Non-pigmented ciliary epithelial cell (primary cell): ENCODE measurements at regions not wholly inside any gene's neighbourhood (a gene's known extent, or its start where the extent isn't known, plus 50 kb on each side); places are given as distances from the start of the nearest gene placed in this dataset.

Source experiments
- DNase-seq: peaks from one replicate; pipeline ENCODE4 v3.0.0-alpha.2; 2010; ENCODE audit warnings: low read depth

DNA sequence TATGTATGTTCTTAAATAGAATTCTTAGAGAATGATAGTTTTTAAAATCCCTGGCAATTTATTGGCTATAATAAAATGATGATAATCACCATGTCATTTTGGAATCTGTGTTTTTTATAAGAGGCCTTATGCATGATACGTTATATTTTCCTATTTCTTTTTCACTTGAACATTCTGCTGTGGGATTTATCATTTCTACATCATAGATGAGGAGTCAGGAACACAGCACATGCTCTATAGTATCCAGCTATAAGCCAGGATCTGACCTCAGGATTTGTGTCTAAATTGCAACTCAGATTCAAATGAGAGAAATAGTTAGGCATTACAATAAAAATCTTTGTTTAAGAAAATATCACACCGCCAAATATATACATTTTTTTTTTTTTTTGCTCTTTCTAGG, 928.0 kb downstream of the EFNB2 start:
- DNase-seq, result no peak

DNA sequence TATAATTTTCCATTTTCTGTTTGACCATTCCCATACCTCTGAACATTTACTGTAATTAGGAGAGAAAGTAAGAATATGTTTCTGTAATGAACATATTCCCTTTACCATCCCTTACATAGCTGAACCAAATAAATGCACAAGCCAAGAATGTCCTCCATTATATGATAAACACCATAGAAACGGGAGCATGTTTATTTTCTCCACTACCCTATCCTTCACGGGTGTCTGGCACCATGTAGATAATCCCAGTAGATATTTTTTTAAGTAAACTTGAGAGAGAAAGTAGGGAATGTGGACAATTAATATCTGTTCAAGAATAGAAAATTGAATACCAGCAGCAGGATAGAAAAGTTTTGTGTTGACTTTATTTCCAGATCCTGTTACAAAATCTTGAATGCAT, 928.4 kb downstream of the EFNB2 start:
- DNase-seq, result no peak

DNA sequence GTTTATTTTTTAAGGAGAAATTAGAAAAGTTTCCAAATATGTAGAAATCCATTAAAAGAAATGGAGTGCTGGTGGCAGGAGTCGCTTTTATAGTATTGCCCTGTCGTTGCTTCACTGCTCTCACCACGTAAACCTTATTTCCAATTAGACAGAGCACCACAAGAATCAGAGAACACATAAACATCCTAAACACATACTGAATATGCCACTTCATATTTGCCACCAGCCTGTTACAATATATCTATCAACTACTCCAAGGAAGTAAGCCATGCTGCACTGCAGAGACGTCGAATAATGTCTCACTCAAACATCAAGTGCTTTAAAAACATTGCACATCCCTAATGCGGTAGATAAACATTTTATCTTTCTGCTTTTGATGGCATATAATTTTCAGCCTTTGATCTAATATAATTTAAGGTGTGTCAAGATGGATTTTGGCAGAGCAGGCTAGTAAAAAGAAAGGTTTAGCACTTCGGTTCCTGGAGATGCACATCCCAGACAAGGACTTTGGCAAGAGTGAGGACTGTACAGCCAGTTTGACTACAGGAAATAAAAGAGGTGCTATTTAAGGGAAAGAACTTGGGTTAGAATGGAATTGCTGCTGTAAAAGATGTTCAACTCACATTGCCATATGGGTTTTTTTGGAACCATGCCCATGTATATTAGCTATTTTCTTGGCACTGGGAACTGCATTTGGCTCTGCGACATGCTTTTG, 932.3 kb downstream of the EFNB2 start:
- no peak for DNase-seq

DNA sequence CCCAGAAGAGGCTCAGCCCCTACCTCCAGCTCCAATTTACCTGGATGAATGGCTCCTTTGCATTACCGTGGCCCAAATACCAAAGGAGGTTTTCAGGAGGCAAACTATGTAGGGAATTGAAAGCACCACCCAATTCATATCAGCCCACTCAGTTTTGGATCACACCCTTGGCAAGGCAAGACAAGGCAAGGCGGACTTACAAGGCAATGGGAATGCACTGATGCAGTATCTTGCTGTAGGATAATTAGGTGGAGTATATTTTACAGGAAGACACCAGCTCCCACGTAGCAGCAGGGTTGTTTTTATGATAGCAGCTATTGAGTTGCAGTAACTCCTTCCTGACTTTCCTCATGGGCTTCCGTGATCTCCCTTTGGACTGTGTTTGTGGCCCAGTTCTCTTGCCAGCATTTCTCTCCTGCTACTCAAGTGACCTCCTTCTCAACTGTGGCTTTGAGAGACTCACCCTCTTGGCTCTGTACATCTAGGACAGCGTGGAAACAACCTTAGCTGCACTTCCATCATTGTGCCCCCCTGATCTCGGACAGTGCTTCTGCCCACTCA, 935.9 kb downstream of the EFNB2 start:
- no peak for DNase-seq

DNA sequence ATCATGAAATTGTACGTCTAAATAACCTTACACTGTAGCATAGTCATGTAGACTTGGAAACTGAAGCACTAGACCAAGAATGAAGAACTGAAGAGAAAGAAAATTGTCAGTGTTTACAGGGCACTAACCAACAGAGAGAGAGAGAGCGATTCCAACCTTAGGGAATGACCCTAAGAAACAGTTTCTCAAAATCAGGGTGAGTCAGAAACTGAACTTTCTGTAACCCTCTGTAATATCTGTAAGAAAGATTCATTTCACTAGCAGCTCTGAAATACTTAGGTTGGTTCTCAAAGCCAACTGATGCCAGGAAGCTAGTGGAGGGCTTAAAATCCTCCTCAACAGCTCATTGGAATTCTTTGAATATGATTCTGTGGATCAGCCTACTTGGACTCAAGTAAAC, 936.9 kb downstream of the EFNB2 start:
- DNase-seq, result peak; percentile 17

DNA sequence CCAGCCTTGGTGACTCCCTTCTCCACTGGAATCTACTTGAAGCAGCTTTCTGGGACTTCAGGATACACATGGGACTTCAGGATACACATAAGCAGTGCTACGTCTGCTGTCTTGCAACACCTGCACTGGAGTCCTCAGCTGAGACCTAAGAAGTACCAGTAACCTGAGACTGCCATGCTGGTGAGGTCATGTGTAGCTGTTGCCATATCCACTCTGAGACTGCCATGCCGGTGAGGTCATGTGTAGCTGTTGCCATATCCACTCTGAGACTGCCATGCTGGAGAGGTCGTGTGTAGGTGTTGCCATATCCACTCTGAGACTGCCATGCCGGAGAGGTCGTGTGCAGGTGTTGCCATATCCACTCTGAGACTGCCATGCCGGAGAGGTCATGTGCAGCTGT, 937.9 kb downstream of the EFNB2 start:
- DNase-seq, result no peak

DNA sequence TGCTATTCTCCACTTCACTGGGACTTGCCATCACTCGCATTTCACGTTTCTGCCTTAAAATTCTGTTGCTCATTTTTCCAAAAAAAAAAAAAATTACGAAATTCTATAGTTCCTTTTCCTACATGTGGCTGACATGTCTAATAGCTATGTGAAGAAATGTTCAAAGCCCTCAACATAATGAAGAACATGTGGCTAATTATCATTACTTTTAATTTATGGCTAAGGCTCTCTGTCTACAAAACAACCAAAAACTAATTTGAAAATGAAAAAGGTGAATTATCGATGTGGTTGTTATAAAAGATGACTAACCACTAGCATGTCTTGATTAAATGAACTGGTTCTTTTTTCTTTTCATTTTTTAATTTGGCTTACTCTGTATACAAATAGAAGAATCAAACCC, 940.0 kb downstream of the EFNB2 start:
- DNase-seq, result no peak

DNA sequence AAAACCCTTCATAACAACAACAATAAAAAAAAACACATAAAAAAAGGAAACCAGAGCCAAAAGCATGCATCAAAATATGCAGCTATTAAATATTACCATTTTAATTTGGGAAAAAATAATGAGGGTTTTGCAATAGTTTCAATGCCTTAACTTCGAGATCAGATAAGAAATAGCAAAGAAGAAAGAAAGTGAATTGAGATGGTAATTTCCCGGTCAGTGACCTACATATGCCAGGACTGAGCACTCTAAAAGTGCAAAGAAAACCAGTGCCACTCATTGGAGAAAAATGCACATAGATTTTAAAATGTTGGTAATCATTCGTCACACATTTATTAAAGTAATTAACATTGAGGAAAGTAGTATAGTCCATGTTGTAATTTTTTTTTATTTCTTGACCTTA, 944.2 kb downstream of the EFNB2 start:
- no peak for DNase-seq

DNA sequence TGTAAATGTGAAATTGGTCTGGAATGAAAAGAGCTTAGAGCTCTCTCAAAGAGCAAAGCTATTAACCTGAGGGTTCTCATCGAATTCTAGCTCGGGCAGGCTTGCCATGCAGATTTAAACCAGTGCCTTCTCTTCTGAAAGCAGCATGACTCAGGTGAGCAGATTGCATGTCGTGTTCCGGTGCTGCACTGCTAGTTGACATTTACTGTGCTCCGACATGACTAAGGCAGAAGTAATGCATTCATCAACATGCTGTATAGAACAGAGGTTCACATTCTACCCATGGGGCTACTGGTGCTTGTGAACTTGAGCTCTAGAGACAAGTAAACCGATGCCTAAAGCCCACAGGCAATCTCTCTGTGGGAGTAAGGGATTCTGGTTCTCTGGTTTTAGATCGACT, 947.7 kb downstream of the EFNB2 start:
- DNase-seq, result peak; percentile 56

DNA sequence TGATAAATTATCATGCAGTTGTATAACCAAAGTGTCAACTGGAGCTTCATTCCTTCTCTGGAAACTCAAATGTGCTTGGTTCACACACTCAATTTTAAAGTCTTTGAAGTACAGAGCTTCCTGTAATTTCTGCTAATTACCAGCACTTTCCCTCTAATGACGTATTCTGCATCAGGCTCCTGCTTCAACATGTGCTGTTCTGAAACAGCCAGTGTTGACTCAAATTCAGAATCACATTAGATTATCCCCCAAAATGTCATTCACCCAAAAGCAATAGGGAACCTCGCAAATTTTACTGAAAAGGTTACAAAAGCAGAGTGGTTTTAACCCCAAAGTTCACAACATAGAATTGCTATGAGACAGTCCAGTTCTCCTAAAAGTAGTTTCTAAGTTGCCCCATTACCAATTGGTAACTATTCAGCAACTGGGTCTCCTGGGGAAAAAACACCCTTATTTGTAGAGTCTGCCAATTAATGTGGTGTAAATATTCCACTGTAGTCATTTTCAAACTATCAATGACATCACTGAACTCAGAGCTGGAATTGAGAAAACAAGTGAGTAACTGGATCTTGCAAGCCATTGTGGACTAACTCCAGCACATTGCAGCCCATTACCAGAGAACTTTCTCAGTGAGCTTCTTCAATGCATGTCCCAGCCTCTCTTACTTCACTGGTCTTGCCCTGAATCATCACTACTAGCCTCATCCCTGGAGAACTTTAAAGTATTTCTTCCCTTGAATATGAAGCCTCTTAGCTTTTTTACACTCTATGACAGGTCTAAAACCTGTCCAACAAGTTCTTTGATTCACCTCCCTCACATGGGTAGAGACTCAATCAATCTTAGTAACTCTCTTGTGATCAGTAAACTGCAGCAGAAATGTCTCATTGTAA, 955.4 kb downstream of the EFNB2 start:
- DNase-seq, result no peak

DNA sequence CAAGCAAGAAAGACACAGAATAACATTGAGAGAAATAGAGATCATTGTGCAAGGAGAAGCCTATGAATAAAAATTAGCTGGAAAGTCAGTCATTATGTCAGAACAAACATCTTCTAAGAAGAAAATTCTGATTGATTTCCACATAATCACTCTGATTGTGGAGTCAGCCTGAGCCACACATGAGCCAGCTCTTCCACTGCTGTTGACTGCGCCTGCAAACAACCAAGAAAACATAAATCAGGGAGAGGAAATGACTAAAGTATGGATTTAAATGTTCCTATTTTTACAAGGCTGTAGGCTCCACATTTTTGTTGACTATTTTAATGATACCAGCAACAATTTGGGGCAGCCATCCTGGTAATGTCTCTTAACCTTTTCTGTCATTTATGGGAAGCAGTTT, 962.3 kb downstream of the EFNB2 start:
- no peak for DNase-seq

DNA sequence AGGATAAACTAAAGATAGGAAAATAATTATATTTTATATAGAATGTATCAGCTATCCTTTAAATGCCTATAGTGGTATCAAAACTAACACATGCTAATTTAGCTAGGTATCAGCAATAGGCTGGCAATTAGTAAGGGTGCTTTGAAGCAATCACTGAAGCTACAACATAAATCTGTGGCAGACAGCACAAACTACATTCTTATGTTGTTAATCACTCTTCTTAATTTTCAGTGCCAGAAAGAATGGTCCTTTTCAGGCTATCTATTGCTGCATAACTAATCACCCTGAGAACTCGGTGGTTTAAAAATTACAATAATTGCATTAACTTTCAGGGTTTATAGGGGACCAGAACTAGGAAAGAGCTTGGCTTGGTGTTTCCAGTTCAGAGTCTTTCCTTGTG, 963.1 kb downstream of the EFNB2 start:
- no peak for DNase-seq

DNA sequence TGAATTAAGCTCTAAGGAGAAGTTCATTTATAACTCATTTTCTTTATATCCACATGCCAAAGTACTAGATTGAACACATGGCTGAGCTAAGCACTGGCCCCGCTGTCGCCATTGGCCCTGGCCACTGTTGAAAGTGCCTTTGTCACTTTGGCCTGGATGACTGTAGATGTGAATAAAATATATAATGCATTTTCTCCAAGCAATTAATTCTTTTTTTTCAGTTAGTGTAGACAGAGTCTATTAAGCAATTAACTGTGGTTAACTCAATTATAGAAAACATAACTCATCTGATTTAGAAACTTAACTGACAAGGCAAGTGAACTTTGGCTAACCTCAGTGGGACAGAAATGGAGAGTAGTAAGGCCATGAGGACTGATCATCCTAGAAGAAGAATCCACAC, 965.6 kb downstream of the EFNB2 start:
- no peak for DNase-seq

DNA sequence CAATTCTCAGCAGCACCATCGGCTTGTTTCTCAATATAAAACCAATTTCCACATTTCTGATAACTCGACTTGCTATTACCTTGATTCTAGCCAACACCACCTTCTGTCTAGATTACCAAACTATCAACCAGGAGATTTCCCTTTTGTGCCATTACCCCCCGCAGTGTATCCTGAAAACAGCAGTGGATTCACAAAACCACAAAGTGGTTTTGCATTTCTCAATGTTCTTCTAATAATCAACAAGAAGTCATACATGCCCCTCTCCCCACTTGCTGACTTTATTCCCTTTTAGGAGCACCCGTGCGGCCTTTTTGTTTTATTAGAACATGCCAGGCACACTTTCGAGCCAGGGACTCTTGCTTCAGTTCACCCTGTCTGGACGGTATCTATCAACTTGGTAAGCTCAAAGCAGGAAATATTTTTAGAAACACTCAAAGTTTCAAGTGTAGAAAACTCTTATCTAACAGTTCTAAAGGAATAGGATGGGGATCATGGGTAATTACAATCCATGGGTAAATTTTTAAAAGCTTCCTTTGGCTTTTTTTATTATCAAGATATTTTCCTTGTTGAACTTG, 967.4 kb downstream of the EFNB2 start:
- DNase-seq, result no peak

DNA sequence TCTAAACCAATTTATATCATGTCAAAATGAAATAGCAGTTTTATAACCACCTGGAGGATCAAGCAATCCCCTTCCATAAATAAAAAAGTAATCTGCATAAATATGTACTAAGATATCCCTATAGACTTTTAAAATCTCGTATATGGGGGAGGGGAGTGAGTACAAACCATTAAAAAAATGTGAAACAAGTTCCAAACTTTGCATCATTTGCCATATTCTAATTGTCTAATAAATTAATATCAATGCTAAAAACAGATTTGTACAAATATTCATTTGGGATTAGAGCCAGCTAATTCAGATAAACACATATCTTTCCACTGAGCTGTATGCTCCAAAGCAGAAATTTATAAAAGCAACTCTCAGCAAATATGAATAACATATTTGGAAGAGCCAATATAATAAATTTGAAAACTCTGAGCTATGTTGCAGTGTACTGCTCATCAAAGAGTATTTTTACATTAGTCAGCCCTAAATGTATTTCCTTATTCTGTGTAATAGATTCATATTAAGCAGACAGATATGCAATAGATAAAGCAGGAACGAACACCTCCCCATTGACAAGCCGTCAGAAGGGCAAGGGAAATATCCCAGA, 970.2 kb downstream of the EFNB2 start:
- no peak for DNase-seq

DNA sequence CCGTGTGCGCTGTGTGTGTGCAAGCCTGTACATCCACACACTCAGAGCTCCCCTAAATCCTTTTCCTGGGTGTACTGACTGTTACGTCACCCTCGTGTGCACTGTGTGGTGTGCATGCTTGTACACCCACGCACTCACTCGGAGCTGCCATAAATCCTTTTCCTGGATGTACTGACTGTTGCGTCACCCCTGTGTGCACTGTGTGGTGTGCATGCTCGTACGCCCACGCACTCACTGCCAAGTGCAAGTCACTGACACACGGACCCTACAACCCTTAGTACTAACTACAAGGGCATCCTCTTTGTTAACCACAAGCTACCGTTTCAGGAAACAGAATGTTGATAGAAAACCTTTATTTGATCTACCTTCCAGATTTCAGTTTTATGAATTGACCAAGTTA, 983.4 kb downstream of the EFNB2 start:
- no peak for DNase-seq

DNA sequence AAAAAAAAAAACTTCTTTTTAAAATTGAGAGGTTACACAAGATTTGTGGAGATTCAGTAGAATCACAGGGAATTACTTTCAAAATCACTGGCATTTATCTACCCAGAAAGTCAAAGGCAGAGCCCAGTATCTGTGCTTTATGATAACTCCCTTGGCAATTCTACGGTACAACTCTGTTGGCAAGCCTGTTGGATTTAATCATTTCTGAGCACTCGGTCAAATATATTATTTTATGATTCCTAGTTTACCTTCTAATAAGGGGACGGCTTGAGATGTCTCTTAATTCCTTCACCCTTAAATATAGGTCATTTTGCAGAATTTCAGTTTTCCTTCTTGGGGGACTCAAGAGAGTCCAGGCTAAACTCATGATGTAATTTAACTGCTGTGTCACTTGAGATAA, 987.6 kb downstream of the EFNB2 start:
- DNase-seq, result no peak

DNA sequence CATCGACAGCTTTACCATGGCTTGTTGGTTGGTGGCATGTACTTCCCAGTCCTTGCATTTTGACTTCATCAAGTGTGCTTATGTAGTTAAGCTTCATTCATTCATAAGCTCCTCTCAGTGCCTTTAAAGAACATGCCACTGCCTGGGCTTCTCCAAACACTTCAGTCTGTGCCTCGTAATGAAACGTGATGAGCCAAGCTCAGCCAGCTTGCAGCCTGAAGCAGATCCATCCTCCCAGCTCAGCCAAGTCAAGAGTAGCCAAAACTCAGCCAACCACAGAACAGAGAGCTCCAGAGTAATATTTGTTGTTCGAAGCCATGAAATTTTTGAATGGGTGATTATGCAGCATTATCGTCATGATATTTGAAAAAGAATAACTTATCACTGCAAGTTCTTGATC, 989.7 kb downstream of the EFNB2 start:
- DNase-seq, result no peak

DNA sequence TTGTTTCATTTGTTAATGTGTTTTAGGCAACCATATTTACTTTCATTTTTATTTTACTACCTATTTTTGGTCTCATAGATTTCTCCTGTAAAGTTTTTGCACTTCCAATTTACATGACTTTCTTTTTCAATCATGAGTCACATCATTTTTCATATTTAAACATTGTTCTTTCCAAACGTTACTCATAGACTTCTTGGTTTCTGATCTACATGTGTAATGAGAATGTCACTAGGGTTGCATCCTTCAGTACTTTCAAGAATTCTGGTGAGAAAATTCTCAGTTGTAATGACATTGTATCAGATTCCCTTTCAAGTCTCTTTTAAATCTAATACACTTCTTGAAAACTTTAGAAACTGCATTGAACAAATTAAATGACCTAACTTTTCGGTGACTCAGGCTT, 991.7 kb downstream of the EFNB2 start:
- DNase-seq, result no peak

DNA sequence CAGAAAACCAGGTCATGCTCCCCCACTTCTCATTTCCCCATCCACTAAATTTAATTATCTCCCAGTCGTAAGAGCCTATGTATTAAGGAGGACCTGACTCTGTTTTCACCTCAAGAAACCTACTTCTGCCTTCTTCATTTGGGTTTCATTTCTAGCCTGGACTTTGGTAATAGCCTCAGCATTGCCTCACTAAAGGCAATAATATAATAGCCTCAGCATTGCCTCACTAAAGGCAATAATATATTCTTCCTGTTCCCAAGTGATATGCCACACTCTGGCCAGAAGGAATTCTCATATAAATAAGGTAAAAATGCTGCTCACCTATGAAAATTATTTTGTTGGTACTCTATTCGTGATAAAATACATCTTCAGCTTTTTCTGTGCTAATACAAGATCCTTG, 993.9 kb downstream of the EFNB2 start:
- DNase-seq, result no peak

DNA sequence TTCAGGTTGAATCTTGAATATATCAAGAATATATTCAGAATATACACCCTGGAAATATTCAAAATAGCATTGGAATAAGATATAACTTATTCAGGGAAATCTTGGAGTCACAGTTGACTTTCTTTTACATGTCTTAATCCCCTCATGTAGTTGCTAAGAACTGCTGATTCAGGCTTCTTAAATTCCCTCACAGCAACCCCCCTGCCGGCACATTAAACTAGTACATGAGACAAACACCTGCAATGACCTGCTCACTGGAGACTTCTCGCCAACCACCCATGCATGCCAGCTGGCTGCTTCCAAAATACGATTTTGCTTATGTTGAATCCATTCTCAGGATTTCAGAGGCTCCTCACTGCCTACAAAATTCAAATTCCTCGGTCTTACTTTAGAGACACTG, 997.1 kb downstream of the EFNB2 start:
- no peak for DNase-seq

DNA sequence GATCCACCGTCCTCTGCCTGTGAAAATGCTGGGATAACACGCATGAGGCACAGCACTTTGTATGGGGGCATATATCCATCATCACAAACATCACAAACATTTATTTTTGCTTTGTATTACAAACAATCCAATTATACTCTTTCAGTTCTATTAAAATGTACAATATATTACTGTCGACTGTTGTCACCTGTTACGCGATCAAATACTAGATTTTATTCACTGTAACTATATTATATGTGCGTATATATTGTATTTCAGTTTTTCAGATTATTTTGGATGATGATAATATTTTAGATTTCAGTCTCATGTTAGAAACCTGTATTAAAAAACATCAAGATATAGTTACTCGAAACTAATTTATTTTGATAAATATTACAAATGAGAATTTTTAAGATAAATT, 998.3 kb downstream of the EFNB2 start:
- DNase-seq, result no peak

DNA sequence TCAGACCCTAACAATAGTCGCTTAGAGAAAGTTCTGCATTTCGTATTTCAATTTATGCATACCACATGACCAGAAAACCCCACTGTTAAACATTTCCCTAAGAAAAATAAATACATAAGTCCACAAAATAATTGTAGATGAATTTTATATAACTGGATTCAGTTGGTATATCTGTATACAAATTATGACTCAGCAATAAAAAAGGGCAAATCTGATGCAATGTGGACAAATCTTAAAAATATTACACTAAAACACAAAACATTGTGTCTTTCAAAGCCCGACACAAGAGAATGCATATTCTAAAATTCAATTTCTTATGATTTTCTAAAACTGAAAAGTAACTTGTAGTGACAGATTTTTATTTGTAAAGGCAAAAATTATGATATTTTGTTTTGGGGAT, 1005.0 kb downstream of the EFNB2 start:
- no peak for DNase-seq
